Esophagus muscularis mucosa (tissue), 4 donors: ENCODE measurements at regions not wholly inside any gene's neighbourhood (a gene's known extent, or its start where the extent isn't known, plus 50 kb on each side); places are given as distances from the start of the nearest gene placed in this dataset.

Experiments
- DNase-seq: peaks from one replicate; pipeline ENCODE4 v3.0.0-alpha.2; 2017; ENCODE audit errors: extremely low spot score
- H3K27ac ChIP-seq, 4 donors: fragments of 200-600 bp; sonication (generic); replicated peaks in 1 of 4; 1 replicate in 3 of 4; 2 replicates in 1 of 4; pipeline ENCODE4 v1.5.1; 2016 to 2019; ENCODE audit warnings: mild to moderate bottlenecking in 1 of 4
- H3K27me3 ChIP-seq, 4 donors: fragments of 200-600 bp; sonication (generic); one replicate each; pipeline versions ENCODE4 v1.5.1 to v1.6.0; 2016 to 2019
- H3K36me3 ChIP-seq, 4 donors: fragments of 200-600 bp; sonication (generic); one replicate each; pipeline ENCODE4 v1.5.1; 2016 to 2019
- H3K4me1 ChIP-seq, 4 donors: fragments of 200-600 bp; sonication (generic); one replicate each; pipeline ENCODE4 v1.5.1; 2016 to 2019
- H3K4me3 ChIP-seq, 4 donors: fragments of 200-600 bp; sonication (generic); 1 replicate in 2 of 4; 2 replicates in 2 of 4; pipeline ENCODE4 v1.5.1; 2016 to 2019; ENCODE audit warnings: mild to moderate bottlenecking in 4 of 4, moderate library complexity in 1 of 4
- H3K9me3 ChIP-seq, 4 donors: fragments of 200-600 bp; sonication (generic); 1 replicate in 3 of 4; 2 replicates in 1 of 4; pipeline ENCODE4 v1.5.1; 2016 to 2019
- CTCF ChIP-seq, 3 experiments: fragments of 200-600 bp in 2 of 3; fragments of 450-650 bp in 1 of 3; sonication (generic) in 2 of 3; IDR thresholded peaks; one replicate each; pipeline ENCODE4 v1.5.1; 2017 to 2019; ENCODE audit warnings: antibody characterized with exemption in 3 of 3, mild to moderate bottlenecking in 2 of 3, moderate library complexity in 1 of 3
- EP300 ChIP-seq: sonication (generic); formaldehyde crosslinking; IDR thresholded peaks from one replicate; pipeline ENCODE4 v1.6.1; 2017; ENCODE audit warnings: antibody characterized with exemption
- POLR2A ChIP-seq: fragments of 450-650 bp; IDR thresholded peaks from one replicate; pipeline ENCODE4 v1.6.1; 2017; ENCODE audit warnings: antibody characterized with exemption, moderate library complexity, mild to moderate bottlenecking, low read depth
- POLR2AphosphoS5 ChIP-seq, 2 donors: sonication (generic); formaldehyde crosslinking; IDR thresholded peaks; one replicate each; pipeline ENCODE4 v1.6.1; 2017; ENCODE audit warnings: antibody characterized with exemption in 2 of 2
- WGBS: methylation state at CpG from one replicate; pipeline ENCODE4 v1.1.5; 2018; 5-methylcytosine and 5-hydroxymethylcytosine counted together
- intact Hi-C: fragments of 100-400 bp; cut with DNase I; formaldehyde crosslinking; loops from one replicate; pipeline ENCODE4 v1.15.1; 2023

- TF ChIP-seq CTCF (IDR thresholded peaks at IDR 0.05) (no peak), POLR2AphosphoS5 (IDR thresholded peaks at IDR 0.05) (no peak), EP300 (no peak)
- intact Hi-C loops: no loop called here
- peaks cover 0 to 19% (median 0%) of the 10 kb centered on the region in 4 donors for H3K27me3 ChIP-seq
- H3K36me3 ChIP-seq: no peaks in the 10 kb centered on the region
- peak; percentile 39 for DNase-seq
- no peaks in the 10 kb centered on the region for H3K9me3 ChIP-seq
- no peak overlapping the region for H3K4me3 ChIP-seq
- H3K4me1 ChIP-seq: no peaks in the 10 kb centered on the region
- no peak overlapping the region for H3K27ac ChIP-seq
- WGBS: 47% methylated on average over 2 of the region's 2 CpGs
Observed at GRCh38 chr5:175384724-175385552, 59.0 kb downstream of the DRD1 start.

- Histone ChIP-seq H3K4me3 (no peak overlapping the region), H3K4me1 (no peaks in the 10 kb centered on the region), H3K36me3 (no peaks in the 10 kb centered on the region), H3K27ac (no peak overlapping the region), H3K9me3 (no peaks in the 10 kb centered on the region), H3K27me3 (peaks cover 0 to 13% (median 0%) of the 10 kb centered on the region in 4 donors)
- intact Hi-C loops: no loop called here
- DNase-seq: peak; percentile 53
- 63% methylated on average over 4 of the region's 4 CpGs for WGBS
- TF ChIP-seq CTCF (IDR thresholded peaks at IDR 0.05): no peak
- TF ChIP-seq POLR2A: no peak
- TF ChIP-seq POLR2AphosphoS5 (IDR thresholded peaks at IDR 0.05): no peak
- TF ChIP-seq EP300: no peak
Observed at GRCh38 chr5:175383350-175383749, 60.6 kb downstream of the DRD1 start.

- WGBS: 78% methylated on average over 1 of the region's 1 CpG
- Histone ChIP-seq H3K4me3 (no peak overlapping the region), H3K4me1 (no peaks in the 10 kb centered on the region), H3K27me3 (peaks cover 0 to 17% (median 0%) of the 10 kb centered on the region in 4 donors), H3K36me3 (no peaks in the 10 kb centered on the region), H3K27ac (no peak overlapping the region), H3K9me3 (no peaks in the 10 kb centered on the region)
- no peak for TF ChIP-seq POLR2AphosphoS5 (IDR thresholded peaks at IDR 0.05)
- intact Hi-C loops: no loop called here
- DNase-seq: peak; percentile 70
Observed at GRCh38 chr5:175382171-175382570, 61.8 kb downstream of the DRD1 start.

DNA sequence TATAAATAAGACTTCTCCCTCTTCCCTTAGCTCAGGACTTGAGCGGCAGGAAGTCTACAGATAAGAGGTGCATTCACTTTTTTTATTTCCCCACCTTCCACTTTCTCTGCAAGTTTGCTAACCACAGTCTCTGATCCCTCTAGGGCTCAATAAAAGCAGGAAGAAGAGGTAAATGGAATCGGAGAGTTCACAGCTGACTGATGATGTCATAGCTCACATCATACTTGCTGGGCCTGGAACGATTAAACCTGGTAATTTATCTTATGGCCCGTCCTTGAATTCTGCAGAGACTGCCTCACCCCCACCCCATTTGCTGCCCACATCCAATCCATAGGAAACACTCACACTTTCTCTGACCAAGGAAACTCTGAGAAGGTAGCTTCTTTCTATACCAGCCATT is 62.9 kb downstream of the DRD1 start:
- H3K9me3 ChIP-seq: no peaks in the 10 kb centered on the region
- no peak overlapping the region for H3K27ac ChIP-seq
- H3K36me3 ChIP-seq: no peaks in the 10 kb centered on the region
- 70% methylated on average over 4 of the region's 4 CpGs for WGBS
- peaks cover 0 to 18% (median 0%) of the 10 kb centered on the region in 4 donors for H3K27me3 ChIP-seq
- peak; percentile 70 for DNase-seq
- no peak for TF ChIP-seq CTCF (IDR thresholded peaks at IDR 0.05)
- no peak for TF ChIP-seq POLR2A
- TF ChIP-seq POLR2AphosphoS5 (IDR thresholded peaks at IDR 0.05): no peak
- TF ChIP-seq EP300: no peak
- intact Hi-C loops: no loop called here
- H3K4me3 ChIP-seq: no peak overlapping the region
- H3K4me1 ChIP-seq: no peaks in the 10 kb centered on the region

- Histone ChIP-seq H3K4me1 (no peaks in the 10 kb centered on the region), H3K36me3 (no peaks in the 10 kb centered on the region), H3K9me3 (no peaks in the 10 kb centered on the region), H3K27me3 (peaks cover 0 to 21% (median 0%) of the 10 kb centered on the region in 4 donors), H3K27ac (no peak overlapping the region), H3K4me3 (no peak overlapping the region)
- intact Hi-C loops: no loop called here
- 71% methylated on average over 2 of the region's 2 CpGs for WGBS
- no peak for TF ChIP-seq POLR2A
- no peak for TF ChIP-seq POLR2AphosphoS5 (IDR thresholded peaks at IDR 0.05)
- no peak for TF ChIP-seq EP300
- TF ChIP-seq CTCF (IDR thresholded peaks at IDR 0.05): no peak
- DNase-seq: no peak
Observed at GRCh38 chr5:175380701-175381100, 63.3 kb downstream of the DRD1 start.
